GM21619 (cell line): ENCODE measurements at regions not wholly inside any gene's neighbourhood (a gene's known extent, or its start where the extent isn't known, plus 50 kb on each side); places are given as distances from the start of the nearest gene placed in this dataset.

Source experiments
- ATAC-seq: cut with Tn5 transposase; IDR thresholded peaks from one replicate; pipeline ENCODE4 v1.9.1; 2021; ENCODE audit not compliant: unreplicated experiment

GRCh38 chr3:25377042-25377441 is 51.0 kb upstream of the RARB start:
- no peak for ATAC-seq
